ENCODE measurements at regions not wholly inside any gene's neighbourhood (a gene's known extent, or its start where the extent isn't known, plus 50 kb on each side); places are given as distances from the start of the nearest gene placed in this dataset.

GRCh38 chr10:63986536-63986935, 465.3 kb downstream of the REEP3 start:
- Histone ChIP-seq H3K4me2 (ENCODE audit: low read length, poor library complexity, severe bottlenecking) (no peak overlapping the region), H2BK15ac (ENCODE audit: low read depth, poor library complexity, severe bottlenecking) (no peak overlapping the region)

GRCh38 chr10:63987212-63987611, 466.0 kb downstream of the REEP3 start:
- 10% methylated on average over 1 of the region's 2 CpGs for WGBS

More at GRCh38 chr10:63986536-63986935, 465.3 kb downstream of the REEP3 start:
- no peak overlapping the region for H4K8ac ChIP-seq (ENCODE audit: low read length)
- no peaks in the 10 kb centered on the region for H3K27me3 ChIP-seq (ENCODE audit: control insufficient read depth in 1 of 2, insufficient read depth in 1 of 2, low read length in 2 of 2)
- H3K4me3 ChIP-seq (ENCODE audit: insufficient read depth in 1 of 2, low read depth in 1 of 2, low read length in 2 of 2): no peak overlapping the region
- H2BK12ac ChIP-seq (ENCODE audit: low read length in 2 of 2): no peak overlapping the region
- H2BK5ac ChIP-seq (ENCODE audit: low read depth, low read length, poor library complexity, severe bottlenecking): no peak overlapping the region
- no peak overlapping the region for H2AFZ ChIP-seq (ENCODE audit: low read depth, low read length)
- H3K9me3 ChIP-seq (ENCODE audit: control insufficient read depth, low read length): peaks cover 12% of the 10 kb centered on the region
- no peaks in the 10 kb centered on the region for H3K4me1 ChIP-seq (ENCODE audit: control insufficient read depth, insufficient read depth, low read depth, low read length)
- H3K27ac ChIP-seq (ENCODE audit: low read length, poor library complexity, severe bottlenecking): no peak overlapping the region
- H2BK120ac ChIP-seq (ENCODE audit: low read depth, low read length): no peak overlapping the region
- no peak overlapping the region for H3K23ac ChIP-seq (ENCODE audit: low read length in 2 of 2)
- WGBS: 83% methylated on average over 3 of the region's 3 CpGs
- no peak overlapping the region for H3K14ac ChIP-seq (ENCODE audit: low read length in 2 of 2)
- H3K4ac ChIP-seq (ENCODE audit: low read depth in 1 of 2, low read length in 2 of 2): no peak overlapping the region
- no peak for DNase-seq
- H3K36me3 ChIP-seq (ENCODE audit: control insufficient read depth in 1 of 2, insufficient read depth in 2 of 2, low read depth in 1 of 2, low read length in 2 of 2): no peaks in the 10 kb centered on the region
- H2AK5ac ChIP-seq (ENCODE audit: low read length, severe bottlenecking): no peak overlapping the region
- H3K18ac ChIP-seq (ENCODE audit: low read depth in 1 of 2, low read length in 2 of 2): no peak overlapping the region
- no peak overlapping the region for H3K9ac ChIP-seq (ENCODE audit: low read length)
- no peak overlapping the region for H4K91ac ChIP-seq (ENCODE audit: low read length)
- H3K79me1 ChIP-seq (replicated peaks; ENCODE audit: low read length, poor library complexity, severe bottlenecking): no peaks in the 10 kb centered on the region

GRCh38 chr10:63994371-63994770, 473.2 kb downstream of the REEP3 start:
- peaks cover 7% of the 10 kb centered on the region for H3K9me3 ChIP-seq (ENCODE audit: control insufficient read depth, low read length)

More at GRCh38 chr10:63987212-63987611, 466.0 kb downstream of the REEP3 start:
- Histone ChIP-seq H2AK5ac (ENCODE audit: low read length, severe bottlenecking) (no peak overlapping the region), H3K36me3 (ENCODE audit: control insufficient read depth in 1 of 2, insufficient read depth in 2 of 2, low read depth in 1 of 2, low read length in 2 of 2) (no peaks in the 10 kb centered on the region), H3K4me1 (ENCODE audit: control insufficient read depth, insufficient read depth, low read depth, low read length) (no peaks in the 10 kb centered on the region), H3K27ac (ENCODE audit: low read length, poor library complexity, severe bottlenecking) (no peak overlapping the region), H3K23ac (ENCODE audit: low read length in 2 of 2) (no peak overlapping the region), H2BK5ac (ENCODE audit: low read depth, low read length, poor library complexity, severe bottlenecking) (no peak overlapping the region), H3K18ac (ENCODE audit: low read depth in 1 of 2, low read length in 2 of 2) (no peak overlapping the region), H2AFZ (ENCODE audit: low read depth, low read length) (no peak overlapping the region), H3K4ac (ENCODE audit: low read depth in 1 of 2, low read length in 2 of 2) (no peak overlapping the region), H3K4me2 (ENCODE audit: low read length, poor library complexity, severe bottlenecking) (no peak overlapping the region), H3K14ac (ENCODE audit: low read length in 2 of 2) (no peak overlapping the region), H2BK12ac (ENCODE audit: low read length in 2 of 2) (no peak overlapping the region), H4K8ac (ENCODE audit: low read length) (no peak overlapping the region), H2BK15ac (ENCODE audit: low read depth, poor library complexity, severe bottlenecking) (no peak overlapping the region), H3K9ac (ENCODE audit: low read length) (no peak overlapping the region), H3K9me3 (ENCODE audit: control insufficient read depth, low read length) (peaks cover 12% of the 10 kb centered on the region), H3K79me1 (replicated peaks; ENCODE audit: low read length, poor library complexity, severe bottlenecking) (no peaks in the 10 kb centered on the region), H2BK120ac (ENCODE audit: low read depth, low read length) (no peak overlapping the region), H3K27me3 (ENCODE audit: control insufficient read depth in 1 of 2, insufficient read depth in 1 of 2, low read length in 2 of 2) (no peaks in the 10 kb centered on the region), H3K4me3 (ENCODE audit: insufficient read depth in 1 of 2, low read depth in 1 of 2, low read length in 2 of 2) (no peak overlapping the region), H4K91ac (ENCODE audit: low read length) (no peak overlapping the region)
- DNase-seq: no peak

DNA sequence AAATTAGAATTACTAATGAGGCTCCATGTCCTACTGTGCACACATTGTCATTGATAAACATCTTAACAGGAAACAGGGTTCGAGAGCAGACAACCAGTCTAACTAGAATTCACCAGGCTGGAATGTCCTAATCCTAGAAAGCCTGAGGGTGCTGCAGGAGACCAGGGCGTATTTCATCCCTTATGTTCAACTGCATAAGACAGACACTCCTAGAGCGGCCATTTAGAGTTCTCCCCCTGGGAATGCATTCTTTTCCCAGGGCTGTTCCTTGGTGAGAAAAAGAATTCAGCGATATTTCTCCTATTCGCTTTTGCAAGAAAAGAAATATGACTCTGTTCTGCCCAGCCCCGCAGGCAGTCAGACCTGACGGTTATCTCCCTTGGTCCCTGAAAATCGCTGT, 486.0 kb downstream of the REEP3 start:
- 83% methylated on average over 8 of the region's 8 CpGs for WGBS
- Histone ChIP-seq H3K27ac (ENCODE audit: low read length, poor library complexity, severe bottlenecking) (no peak overlapping the region), H3K4me2 (ENCODE audit: low read length, poor library complexity, severe bottlenecking) (no peak overlapping the region), H2BK5ac (ENCODE audit: low read depth, low read length, poor library complexity, severe bottlenecking) (no peak overlapping the region), H3K9ac (ENCODE audit: low read length) (no peak overlapping the region), H2AK5ac (ENCODE audit: low read length, severe bottlenecking) (no peak overlapping the region), H3K79me1 (replicated peaks; ENCODE audit: low read length, poor library complexity, severe bottlenecking) (no peaks in the 10 kb centered on the region), H3K14ac (ENCODE audit: low read length in 2 of 2) (no peak overlapping the region), H2BK120ac (ENCODE audit: low read depth, low read length) (no peak overlapping the region), H2AFZ (ENCODE audit: low read depth, low read length) (no peak overlapping the region), H3K18ac (ENCODE audit: low read depth in 1 of 2, low read length in 2 of 2) (no peak overlapping the region), H4K91ac (ENCODE audit: low read length) (no peak overlapping the region), H3K36me3 (ENCODE audit: control insufficient read depth in 1 of 2, insufficient read depth in 2 of 2, low read depth in 1 of 2, low read length in 2 of 2) (no peaks in the 10 kb centered on the region), H3K9me3 (ENCODE audit: control insufficient read depth, low read length) (no peaks in the 10 kb centered on the region), H3K4ac (ENCODE audit: low read depth in 1 of 2, low read length in 2 of 2) (no peak overlapping the region), H3K23ac (ENCODE audit: low read length in 2 of 2) (no peak overlapping the region), H2BK15ac (ENCODE audit: low read depth, poor library complexity, severe bottlenecking) (no peak overlapping the region), H3K4me3 (ENCODE audit: insufficient read depth in 1 of 2, low read depth in 1 of 2, low read length in 2 of 2) (no peak overlapping the region), H3K4me1 (ENCODE audit: control insufficient read depth, insufficient read depth, low read depth, low read length) (no peaks in the 10 kb centered on the region), H4K8ac (ENCODE audit: low read length) (no peak overlapping the region), H3K27me3 (ENCODE audit: control insufficient read depth in 1 of 2, insufficient read depth in 1 of 2, low read length in 2 of 2) (no peaks in the 10 kb centered on the region), H2BK12ac (ENCODE audit: low read length in 2 of 2) (no peak overlapping the region)
- no peak for DNase-seq

More at GRCh38 chr10:63994371-63994770, 473.2 kb downstream of the REEP3 start:
- Histone ChIP-seq H3K14ac (ENCODE audit: low read length in 2 of 2) (no peak overlapping the region), H3K9ac (ENCODE audit: low read length) (no peak overlapping the region), H3K27me3 (ENCODE audit: control insufficient read depth in 1 of 2, insufficient read depth in 1 of 2, low read length in 2 of 2) (no peaks in the 10 kb centered on the region), H3K27ac (ENCODE audit: low read length, poor library complexity, severe bottlenecking) (no peak overlapping the region), H4K91ac (ENCODE audit: low read length) (no peak overlapping the region), H2AFZ (ENCODE audit: low read depth, low read length) (no peak overlapping the region), H3K36me3 (ENCODE audit: control insufficient read depth in 1 of 2, insufficient read depth in 2 of 2, low read depth in 1 of 2, low read length in 2 of 2) (no peaks in the 10 kb centered on the region), H2BK12ac (ENCODE audit: low read length in 2 of 2) (no peak overlapping the region), H3K4me2 (ENCODE audit: low read length, poor library complexity, severe bottlenecking) (no peak overlapping the region), H4K8ac (ENCODE audit: low read length) (no peak overlapping the region), H2AK5ac (ENCODE audit: low read length, severe bottlenecking) (no peak overlapping the region), H3K79me1 (replicated peaks; ENCODE audit: low read length, poor library complexity, severe bottlenecking) (no peaks in the 10 kb centered on the region), H2BK5ac (ENCODE audit: low read depth, low read length, poor library complexity, severe bottlenecking) (no peak overlapping the region), H2BK15ac (ENCODE audit: low read depth, poor library complexity, severe bottlenecking) (no peak overlapping the region), H2BK120ac (ENCODE audit: low read depth, low read length) (no peak overlapping the region), H3K4me1 (ENCODE audit: control insufficient read depth, insufficient read depth, low read depth, low read length) (no peaks in the 10 kb centered on the region), H3K4me3 (ENCODE audit: insufficient read depth in 1 of 2, low read depth in 1 of 2, low read length in 2 of 2) (no peak overlapping the region), H3K23ac (ENCODE audit: low read length in 2 of 2) (no peak overlapping the region), H3K18ac (ENCODE audit: low read depth in 1 of 2, low read length in 2 of 2) (no peak overlapping the region), H3K4ac (ENCODE audit: low read depth in 1 of 2, low read length in 2 of 2) (no peak overlapping the region)
- WGBS: 77% methylated on average over 7 of the region's 7 CpGs
- DNase-seq: no peak

All from mesenchymal stem cell (in vitro differentiated cells and primary cell).